Hematopoietic multipotent progenitor cell treated with erythropoietin and hydrocortisone succinate and interleukin-3 and kit ligand, for 6 days (in vitro differentiated cells): ENCODE measurements at regions not wholly inside any gene's neighbourhood (a gene's known extent, or its start where the extent isn't known, plus 50 kb on each side); places are given as distances from the start of the nearest gene placed in this dataset.

Experiments used
- DNase-seq: peaks from one replicate; pipeline ENCODE4 v3.0.0-alpha.2; 2015

DNA sequence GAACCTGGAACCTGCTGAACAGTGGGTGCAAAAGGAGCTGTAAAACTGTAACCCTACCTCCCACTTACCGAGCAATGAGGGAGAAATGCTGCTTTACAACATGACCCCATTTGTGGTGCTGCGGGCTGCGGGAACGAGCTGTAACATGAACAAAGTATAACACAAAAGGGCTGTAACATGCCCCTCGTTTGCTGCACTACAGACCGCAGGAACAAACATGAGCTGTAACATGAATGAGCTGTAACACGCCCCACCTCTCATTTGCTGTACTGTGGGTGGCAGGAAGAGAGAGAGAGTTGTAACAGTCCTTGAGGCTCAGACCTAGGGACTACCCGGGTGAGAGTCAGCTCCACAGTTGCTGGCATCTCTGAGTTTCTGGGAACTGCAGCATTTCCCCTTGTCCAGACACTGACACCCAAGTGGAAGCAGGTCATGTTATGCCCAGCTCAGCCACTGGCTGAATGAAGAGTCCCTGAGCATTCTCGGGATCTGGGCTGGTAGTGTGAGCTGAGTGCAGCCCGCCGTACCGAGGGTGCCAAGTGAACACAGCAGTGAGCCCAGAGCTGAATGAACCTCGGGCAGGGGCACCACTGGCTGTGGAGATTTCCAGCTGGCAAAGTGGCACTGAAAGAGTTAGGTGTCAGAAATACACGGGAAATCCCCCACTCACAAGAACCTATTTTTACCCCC lies 1385.3 kb upstream of the SPRY2 start:
- DNase-seq, result no peak

DNA sequence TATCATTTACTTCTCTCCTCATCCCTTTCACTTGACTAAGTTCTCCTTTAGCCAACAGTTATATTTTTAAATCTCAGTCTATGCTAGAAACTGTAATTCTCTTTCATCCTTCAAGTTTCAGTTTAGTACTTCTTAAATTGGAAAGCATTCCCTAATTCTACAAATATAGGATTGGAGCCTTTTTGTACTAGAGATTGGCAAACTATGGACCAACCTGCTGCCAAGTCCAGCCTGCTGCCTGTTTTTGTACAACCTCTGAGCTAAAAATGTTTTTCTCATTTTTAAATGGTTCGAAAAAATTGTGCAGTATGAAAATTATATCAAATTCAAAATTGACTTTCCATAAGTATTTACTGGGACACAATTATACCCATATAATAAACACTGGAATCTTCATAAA lies 1381.5 kb upstream of the SPRY2 start:
- no peak for DNase-seq

DNA sequence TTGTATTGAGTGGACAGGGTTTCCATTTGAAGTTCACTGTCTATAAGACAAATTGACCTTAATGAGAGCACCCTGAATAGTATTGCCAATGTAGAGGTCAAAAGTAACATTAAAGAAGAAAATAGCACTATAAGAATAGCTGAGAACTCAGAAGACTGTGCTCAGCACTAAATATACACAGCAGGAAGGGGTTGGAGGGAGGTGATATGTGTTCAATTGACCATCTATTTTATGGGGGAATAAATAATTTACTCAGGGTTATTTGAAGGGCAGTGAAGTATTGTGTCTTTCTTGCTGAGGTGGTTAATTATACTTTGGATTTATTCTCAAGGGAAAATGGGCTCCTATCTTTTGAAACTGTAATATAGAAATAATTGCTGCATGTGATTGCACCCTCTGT lies 1380.5 kb upstream of the SPRY2 start:
- no peak for DNase-seq

DNA sequence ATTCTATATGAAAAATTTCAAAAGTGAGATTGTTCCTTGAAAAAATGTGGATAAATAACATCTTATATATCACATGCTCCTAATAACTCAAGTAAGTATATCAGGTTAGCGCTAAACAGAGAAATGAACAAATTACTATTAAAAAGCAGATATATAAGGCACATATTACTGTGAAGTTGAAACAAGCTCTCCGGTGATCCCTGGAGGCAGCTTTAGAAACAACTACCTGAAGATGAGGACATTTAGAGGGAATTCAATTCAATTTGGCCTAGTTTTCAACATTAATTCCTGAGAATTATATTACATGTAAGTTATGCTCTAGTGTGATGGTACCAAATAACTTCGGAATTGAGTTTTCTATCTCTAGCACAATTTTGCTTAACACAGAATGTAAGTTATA lies 1373.6 kb upstream of the SPRY2 start:
- DNase-seq, result no peak

DNA sequence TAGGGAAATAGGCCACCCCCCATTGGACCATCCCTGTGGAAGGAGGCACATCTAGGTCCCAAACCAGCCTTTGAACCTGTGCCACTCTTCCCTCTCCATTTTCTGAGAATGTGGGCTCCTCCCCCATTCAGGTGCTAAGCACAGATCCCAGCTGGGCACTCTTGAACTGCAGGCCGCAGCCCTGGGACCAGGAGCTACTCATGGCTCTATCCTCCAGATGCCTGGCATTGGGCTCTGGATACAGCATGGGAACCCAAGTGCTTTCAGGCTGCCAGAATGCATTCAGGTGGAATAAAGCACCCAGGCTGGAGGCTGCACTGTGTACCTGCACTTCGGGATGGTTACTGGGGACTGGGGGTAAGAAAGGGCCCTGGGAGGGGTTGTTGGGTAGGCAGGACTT lies 1372.3 kb upstream of the SPRY2 start:
- DNase-seq, result no peak

DNA sequence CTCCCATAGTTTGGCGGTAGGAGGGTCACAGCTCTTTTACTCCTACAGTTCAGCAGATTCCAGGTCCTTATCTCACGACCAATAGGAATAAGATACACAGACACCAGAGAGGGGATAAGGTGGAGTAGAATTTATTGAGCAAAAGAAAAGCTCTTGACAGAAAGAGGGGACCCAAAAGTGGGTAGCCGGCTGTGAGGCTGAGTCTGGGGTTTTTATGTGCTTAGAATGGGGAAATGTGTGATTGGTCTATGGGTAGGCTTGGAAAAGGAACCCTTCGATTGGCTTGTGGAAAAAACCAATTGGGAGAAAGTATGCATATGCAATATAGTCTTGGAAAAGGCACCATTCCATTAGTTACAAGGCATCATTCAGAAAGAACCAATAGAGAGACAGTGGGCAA lies 1356.9 kb upstream of the SPRY2 start:
- no peak for DNase-seq

DNA sequence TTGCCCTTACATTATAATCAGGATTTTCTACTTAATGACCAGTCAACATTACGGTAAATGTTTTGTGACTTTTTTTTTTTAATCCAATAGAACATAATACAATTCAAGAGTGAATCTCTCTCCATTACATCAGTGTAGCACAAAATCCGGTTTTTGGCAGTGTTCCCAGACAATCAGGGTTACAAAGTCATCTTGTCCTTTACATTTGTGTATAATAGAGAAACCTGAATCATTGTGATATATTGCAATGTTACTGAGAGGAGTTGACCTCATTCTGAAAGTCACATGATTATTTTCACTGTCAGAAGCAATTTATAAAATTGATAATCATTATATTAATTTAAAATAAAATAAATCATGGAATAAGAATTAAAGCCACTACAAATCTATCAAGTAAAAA lies 1346.0 kb upstream of the SPRY2 start:
- DNase-seq, result no peak

DNA sequence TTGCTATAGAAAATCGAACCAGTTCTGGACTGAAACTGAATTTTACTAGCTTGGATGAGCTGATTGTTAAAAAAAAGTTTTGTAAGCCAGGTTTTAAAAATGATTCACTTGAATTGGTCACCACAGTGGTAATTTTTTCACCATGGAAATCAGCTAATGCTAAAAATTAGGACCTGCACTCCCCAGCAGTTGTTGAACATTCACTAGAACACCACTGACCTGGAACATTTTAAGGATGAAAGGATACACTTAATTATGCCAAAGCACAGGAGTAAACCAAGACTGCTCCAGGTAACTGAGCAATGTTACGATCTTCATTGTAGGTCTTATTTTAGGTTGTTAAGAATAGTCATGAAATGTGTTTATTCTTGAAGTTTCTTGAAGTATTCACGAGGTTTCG lies 1342.6 kb upstream of the SPRY2 start:
- DNase-seq, result no peak

DNA sequence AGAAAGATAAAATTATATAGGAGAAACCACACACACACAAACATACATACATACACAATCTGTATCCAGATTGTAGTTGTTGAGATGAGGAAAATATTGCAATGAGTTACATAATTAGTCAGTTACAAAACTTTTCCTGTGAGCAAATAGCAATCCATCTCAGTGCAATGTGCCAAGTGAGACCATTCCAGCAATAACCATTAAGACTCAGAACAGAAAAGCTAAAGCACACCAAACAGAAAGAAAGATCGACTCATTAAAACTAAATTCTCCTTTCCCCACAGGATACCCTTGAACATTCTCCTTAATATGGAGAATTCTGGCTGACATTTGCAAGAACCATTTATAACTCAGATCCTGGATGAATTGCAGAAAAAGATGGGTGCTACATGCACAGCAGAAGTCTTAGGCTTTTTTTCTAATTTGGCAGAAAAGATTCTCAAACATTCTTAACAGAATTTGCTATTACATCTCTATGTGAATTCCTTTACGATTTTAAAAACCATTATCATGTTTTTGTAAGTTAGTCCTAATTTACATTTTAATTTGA lies 1341.2 kb upstream of the SPRY2 start:
- no peak for DNase-seq

DNA sequence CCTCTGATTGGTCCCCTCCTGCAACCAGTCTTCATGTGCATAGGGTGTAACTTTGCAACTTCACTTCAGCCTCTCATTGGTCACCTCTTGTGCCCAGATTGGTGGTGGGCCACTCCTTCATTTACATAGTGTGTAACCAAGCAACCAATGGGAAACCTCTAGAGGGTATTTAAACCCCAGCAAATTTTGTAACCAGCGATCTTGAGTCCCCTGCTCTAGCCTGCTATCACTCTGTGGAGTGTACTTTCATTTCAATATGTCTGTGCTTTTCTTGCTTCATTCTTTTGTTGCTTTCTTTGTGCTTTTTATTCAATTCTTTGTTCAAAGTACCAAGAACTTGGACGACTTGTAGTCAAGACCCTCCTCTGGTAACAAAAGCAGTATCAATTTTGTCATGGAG lies 1336.9 kb upstream of the SPRY2 start:
- no peak for DNase-seq

DNA sequence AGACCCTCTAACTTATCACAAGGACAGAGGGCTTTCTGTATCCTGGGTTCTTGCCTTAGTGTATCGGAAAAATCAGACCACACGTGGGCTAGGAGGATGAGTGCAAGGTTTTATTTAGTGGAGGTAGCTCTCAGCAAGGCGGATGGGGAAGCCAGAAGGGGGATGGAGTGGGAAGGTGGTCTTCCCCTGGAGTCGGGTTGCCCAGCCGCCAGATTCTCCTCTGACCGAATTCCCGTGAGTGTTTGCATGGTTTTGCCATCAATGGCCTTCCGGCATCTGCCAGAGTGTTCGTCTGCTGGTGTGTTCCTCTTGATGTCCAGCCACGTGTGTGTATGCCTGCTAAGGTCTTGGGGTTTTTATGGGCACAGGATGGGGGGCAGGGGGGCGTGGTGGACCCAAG lies 1335.1 kb upstream of the SPRY2 start:
- DNase-seq, result no peak

DNA sequence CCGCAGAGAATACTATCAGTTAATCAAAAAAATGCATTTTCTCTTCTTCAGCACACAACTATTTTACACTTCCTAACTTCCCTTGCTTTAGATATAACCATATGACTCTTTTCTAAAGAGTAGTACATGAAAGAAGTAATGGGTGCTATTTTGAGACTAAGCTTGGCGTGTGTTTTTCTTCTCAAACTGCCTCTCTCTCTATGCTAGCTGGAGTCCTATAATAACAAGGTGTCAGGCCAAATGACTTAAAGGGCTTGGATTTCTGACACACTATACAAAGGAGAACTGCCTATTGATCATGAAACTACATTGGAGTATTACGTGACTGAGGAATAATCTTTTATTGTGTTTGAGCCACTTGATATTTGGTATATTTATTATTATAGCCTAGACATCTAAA lies 1330.1 kb upstream of the SPRY2 start:
- DNase-seq, result no peak

DNA sequence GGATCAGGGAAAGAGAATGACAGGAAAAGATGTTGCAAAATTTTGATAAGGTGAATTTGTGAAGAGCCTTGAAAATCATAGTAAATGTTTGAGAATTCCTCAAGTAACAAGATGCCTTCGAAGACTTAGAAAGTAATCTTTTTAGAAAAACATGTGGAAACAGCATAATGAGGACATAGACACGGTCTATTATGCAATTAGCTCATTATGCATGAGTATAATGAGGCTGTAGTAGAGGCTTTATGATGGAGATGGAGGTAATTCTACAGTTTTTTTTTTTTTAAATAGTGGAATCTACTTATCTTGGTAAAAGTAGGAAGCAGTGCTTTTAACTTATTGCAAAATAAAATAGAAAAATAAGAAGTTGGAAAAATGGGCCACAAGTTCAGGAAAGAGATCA lies 1329.1 kb upstream of the SPRY2 start:
- no peak for DNase-seq

DNA sequence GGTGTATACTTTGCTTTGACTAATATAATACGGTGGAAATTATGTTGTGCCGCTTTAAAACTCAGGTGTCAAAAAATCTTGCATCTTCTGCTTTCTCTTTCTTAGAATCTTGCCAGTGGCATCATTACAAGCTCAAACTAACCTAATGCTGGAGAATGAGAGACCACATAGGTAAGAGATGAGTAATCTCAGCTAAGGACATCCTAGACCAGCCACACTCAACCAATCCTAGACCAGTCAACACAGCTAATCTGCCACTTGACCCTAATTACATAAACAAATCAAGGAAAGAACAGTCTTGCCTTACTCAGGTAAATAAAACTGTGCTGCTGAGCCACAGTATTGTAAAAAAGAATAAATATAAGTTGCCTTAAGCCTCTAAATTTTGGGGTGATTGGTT lies 1323.9 kb upstream of the SPRY2 start:
- no peak for DNase-seq

DNA sequence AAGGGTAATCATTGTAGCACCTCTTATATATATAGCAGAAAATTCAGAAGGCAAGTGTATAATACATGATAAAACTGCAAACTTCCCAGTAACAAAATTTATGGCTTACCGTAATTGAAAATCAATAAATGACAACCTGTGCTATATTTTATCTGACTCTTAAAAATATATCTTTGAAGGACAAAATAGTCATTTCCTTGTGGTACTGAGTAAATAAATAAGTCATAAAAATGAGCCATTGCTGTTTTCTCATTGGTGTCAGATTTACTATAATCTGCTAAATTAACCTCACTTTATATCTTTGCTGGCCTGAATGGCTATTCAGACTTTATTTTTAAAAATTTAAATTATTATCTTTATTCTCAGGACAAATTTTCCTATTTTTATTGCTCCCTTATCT lies 1319.1 kb upstream of the SPRY2 start:
- DNase-seq, result no peak

DNA sequence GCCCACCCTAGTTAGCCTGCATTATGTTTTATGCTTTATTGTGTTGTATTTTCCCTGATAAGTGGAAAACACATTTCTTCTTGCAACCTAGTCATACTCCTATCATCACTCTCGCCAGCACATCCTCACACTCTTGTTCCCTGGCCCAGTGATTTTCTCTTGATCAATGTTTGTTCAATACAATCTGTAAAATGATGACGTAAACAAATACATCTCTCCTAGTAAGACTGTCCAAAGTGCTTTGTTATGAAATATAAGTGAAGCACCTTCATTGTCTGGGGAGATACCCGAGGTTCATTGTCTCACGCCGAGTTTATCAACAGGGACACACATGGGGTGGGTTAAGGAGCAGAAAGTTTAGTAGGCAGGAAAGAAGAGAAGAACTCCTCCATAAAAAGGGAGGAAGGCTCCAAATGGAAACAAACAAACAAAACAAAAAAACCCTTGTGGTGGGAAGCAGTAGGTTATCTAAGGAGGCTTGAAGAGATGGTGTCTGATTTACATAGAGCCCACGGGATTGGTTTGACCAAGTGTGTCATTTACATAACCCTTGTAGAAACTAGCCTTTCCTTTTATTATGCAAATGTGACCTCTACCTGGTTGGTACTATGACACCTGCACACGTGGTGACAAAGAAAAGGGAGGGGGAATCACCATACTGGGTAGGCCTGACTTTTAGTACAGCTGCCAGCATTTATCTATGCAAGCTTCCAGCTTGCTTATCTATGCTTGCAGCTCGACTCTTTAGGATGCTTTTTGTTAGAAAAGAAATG lies 1317.9 kb upstream of the SPRY2 start:
- no peak for DNase-seq

DNA sequence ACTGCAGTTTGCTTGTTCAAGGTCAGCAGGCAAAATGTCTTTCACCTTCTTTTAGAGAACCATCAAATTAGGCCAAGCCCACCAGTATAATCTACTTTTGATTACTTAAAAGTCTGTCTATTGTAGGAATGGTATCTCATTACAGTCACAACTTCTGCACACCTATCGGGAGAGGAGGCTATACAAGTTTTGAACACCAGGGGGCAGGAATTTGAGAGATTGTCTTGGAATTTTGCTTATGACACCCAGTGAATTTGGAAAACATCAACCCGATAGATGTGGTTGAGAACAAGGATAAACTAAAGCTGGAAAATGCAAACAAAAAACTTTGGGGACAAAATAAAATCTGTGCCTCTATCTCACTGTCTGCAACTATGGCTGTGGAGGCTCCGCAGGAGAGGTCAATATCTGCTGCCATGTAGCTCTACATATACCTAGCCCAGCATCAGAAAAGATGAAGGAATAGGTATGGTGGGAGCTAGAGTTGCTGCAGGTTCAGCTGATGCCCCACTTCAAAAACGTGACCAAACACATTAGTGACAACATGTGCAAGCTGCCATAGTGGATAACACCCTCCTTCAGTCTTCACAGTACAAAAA lies 1299.2 kb upstream of the SPRY2 start:
- DNase-seq, result peak; percentile 7

DNA sequence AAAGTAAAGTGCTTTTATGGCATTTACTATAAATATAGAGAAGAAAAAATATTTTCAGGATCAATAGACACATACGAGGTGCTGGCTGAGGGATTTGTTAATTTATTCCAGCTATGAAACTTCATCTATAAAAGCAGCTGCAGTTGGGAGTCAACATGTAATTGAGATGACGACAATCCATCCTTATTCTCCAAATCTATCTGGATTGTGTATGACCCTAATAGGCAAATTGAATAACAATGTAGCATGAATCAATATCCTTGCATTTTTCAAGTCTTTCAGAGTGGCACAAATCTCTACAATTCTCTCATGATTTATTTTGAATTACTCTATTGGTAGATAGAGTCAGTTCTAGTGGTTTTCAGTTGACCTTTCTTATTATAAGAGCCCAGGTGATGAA lies 1296.5 kb upstream of the SPRY2 start:
- DNase-seq, result no peak

DNA sequence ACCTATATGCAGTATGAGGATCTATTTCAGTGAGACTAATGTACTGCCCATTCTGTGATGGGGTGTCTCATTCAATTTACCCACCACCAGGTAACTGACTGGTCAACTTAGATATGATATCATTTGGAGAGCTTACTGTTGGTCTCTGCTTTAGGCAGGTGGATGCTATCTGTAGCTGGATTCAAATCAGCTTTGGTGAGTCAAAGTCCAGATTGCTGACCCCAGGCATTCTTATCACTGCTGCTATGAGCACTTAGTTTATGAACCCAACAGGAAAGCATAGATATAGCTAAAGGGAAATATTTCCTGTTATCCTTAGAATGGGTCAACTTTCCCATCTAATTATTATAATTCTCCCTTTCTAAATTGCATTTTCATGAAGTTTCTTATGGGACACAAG lies 1295.2 kb upstream of the SPRY2 start:
- no peak for DNase-seq

DNA sequence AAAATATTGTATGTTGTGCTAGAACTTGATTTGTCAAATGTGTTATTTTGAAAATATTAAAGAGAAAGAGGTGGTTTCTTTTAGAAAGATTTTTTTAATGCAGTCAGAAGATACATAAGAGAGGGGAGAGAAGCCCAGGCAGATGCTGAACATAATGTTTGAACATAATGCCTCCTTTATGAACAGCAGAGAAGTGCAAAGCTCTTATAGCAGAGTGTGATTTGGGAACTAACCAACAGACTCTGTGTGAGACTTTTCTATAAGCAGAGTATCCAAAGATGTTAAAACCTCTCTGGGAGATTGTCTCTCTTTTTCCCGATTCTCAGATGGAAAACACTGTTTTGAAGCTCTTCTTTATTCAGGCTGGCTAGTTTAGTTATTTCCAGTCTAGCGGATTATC lies 1274.1 kb upstream of the SPRY2 start:
- no peak for DNase-seq

DNA sequence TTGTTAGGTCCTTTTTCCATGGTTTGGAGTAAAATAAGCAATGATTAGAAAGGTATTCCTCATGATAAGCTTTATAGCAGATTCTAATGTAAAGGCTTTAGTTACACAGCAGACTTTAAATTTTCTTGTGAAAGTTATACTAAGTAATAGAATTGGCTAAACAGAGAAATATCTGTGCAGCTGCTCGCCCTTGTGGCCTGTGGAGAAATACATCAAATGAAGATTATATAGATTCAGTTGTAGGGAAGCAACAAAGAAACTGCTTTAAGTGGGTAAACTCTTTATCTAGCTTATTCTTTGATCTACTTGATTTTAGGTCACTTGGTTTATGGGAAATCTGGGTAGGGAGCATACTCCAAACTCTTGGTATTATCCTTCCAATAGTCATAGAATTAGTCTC lies 1269.7 kb upstream of the SPRY2 start:
- DNase-seq, result peak; percentile 1

DNA sequence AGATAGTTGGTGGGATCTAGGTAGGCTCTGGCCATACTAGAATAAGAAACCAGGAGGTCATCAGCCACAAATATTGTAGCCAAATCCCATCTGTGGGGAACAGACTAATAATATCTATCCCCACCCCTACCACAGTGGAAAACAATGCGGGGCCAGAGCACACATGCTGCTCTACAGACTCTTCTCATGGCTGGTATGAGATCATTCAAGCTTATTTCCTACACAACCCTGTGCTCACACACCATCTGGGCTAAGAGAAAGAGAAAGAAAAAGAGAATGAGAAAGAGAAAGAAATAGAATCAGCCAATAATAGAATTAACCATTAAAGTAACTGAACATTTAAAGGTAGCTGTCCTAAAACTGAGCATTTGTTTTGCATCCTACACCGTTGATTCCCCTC lies 1268.4 kb upstream of the SPRY2 start:
- DNase-seq, result no peak

DNA sequence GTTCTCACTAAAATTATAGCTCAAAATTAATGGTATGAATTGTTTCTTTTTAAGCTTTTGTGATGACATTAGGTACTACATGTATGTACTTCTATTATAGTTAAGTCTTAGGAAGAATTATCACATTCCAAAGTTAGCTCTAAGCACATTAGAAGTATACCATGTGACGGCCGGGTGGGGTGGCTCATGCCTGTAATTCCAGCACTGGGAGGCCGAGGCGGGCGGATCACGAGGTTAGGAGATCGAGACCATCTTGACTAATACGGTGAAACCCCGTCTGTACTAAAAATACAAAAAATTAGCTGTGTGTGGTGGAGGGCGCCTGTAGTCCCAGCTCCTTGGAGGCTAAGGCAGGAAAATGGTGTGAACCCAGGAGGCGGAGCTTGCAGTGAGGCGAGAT lies 1265.1 kb upstream of the SPRY2 start:
- DNase-seq, result no peak

DNA sequence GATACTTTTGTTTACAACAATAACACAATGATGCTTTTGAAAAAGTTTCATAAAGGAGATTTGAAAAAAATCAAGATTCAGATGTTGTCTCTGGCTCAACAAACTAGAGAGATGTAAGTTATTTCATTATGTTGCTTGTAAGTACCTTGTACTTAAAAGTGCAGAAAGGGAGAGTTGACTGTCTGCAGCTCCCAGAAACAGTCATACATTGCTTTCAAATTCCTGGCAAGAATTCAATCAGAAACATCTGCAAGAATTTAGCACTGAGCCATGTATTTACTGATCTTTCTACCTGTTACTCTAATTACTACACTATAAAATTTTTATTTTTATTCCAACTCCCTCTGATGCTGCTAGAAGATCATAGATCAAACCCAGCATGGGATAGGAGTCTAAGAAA lies 1261.3 kb upstream of the SPRY2 start:
- DNase-seq, result no peak
